ENCODE measurements at regions not wholly inside any gene's neighbourhood (a gene's known extent, or its start where the extent isn't known, plus 50 kb on each side); places are given as distances from the start of the nearest gene placed in this dataset.

- TF ChIP-seq, protein P1, sequence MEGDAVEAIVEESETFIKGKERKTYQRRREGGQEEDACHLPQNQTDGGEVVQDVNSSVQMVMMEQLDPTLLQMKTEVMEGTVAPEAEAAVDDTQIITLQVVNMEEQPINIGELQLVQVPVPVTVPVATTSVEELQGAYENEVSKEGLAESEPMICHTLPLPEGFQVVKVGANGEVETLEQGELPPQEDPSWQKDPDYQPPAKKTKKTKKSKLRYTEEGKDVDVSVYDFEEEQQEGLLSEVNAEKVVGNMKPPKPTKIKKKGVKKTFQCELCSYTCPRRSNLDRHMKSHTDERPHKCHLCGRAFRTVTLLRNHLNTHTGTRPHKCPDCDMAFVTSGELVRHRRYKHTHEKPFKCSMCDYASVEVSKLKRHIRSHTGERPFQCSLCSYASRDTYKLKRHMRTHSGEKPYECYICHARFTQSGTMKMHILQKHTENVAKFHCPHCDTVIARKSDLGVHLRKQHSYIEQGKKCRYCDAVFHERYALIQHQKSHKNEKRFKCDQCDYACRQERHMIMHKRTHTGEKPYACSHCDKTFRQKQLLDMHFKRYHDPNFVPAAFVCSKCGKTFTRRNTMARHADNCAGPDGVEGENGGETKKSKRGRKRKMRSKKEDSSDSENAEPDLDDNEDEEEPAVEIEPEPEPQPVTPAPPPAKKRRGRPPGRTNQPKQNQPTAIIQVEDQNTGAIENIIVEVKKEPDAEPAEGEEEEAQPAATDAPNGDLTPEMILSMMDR (IDR thresholded peaks at IDR 0.05): no peak
- no peak for TF ChIP-seq POLR2A (IDR thresholded peaks at IDR 0.05)
Observed at GRCh38 chr5:104541141-104541785, 978.7 kb upstream of the NUDT12 start.

Data from right lobe of liver (tissue), 4 donors.